ENCODE measurements at regions not wholly inside any gene's neighbourhood (a gene's known extent, or its start where the extent isn't known, plus 50 kb on each side); places are given as distances from the start of the nearest gene placed in this dataset.

GRCh38 chr6:28648035-28648877 lies 122.6 kb downstream of the GPX5 start (continued):
- TF ChIP-seq MYC (IDR thresholded peaks at IDR 0.05; ENCODE audit: borderline replicate concordance, low read length) (no peak), NPAS2 (CRISPR knock-in tag; IDR thresholded peaks at IDR 0.05; ENCODE audit: borderline replicate concordance) (no peak), SREBF2 (IDR thresholded peaks at IDR 0.05) (peak; percentile 65), HOXA7 (CRISPR knock-in tag; IDR thresholded peaks at IDR 0.05) (no peak), EHF (CRISPR knock-in tag; IDR thresholded peaks at IDR 0.05) (no peak), EHMT2 (IDR thresholded peaks at IDR 0.05; ENCODE audit: low read depth) (no peak)
- TF ChIP-seq, protein P1, sequence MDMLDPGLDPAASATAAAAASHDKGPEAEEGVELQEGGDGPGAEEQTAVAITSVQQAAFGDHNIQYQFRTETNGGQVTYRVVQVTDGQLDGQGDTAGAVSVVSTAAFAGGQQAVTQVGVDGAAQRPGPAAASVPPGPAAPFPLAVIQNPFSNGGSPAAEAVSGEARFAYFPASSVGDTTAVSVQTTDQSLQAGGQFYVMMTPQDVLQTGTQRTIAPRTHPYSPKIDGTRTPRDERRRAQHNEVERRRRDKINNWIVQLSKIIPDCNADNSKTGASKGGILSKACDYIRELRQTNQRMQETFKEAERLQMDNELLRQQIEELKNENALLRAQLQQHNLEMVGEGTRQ (IDR thresholded peaks at IDR 0.05), result no peak
- TF ChIP-seq, protein P2, sequence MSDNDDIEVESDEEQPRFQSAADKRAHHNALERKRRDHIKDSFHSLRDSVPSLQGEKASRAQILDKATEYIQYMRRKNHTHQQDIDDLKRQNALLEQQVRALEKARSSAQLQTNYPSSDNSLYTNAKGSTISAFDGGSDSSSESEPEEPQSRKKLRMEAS (IDR thresholded peaks at IDR 0.05), result no peak; the same call in 1 of the 2 replicates

DNA sequence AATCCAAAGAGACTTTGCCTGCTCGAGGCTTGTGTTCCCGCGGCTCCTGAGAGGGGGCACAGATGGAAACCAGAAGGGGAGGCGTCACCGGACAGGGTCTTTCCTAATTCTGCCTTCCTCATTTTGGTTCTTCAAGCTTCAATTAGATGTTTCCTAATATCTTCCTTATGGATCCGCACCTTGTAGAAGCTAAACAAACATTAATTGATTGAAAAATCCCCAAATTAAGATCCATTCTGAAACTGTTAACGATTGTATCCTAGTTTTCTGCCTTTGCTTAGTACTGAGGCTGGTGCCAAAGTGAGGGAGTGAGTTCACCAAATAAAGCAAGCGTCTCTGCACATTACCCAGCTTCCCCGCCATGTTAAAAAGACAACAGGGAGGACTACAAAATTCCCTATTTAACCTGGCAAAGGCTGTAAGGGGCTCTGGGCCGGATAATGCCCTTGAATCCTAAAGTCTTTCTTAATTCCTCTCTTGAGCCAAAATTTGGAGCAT lies 123.2 kb downstream of the GPX5 start:
- DNase-seq (ENCODE audit: low read depth in 1 of 2, low spot score in 1 of 2), result peak in 1 of 2 experiments; percentile 24
- peak overlapping the region; percentile 58 to 83 for H3K27ac ChIP-seq
- H3K9me3 ChIP-seq, result no peaks in the 10 kb centered on the region
- H3K4me2 ChIP-seq, result peak overlapping the region; percentile 82
- CTCF ChIA-PET, result interaction anchor here (0.7 to 1.2 kb wide), 2 partner anchors 36 to 65 kb away, joined by 3 read pairs; no protein-coding TSS in a partner anchor
- peak overlapping the region; percentile 51 for H3K4me3 ChIP-seq
- ATAC-seq, result peak in 1 of 2 experiments; percentile 70; a peak in 4 of 6 replicates
- WGBS (ENCODE audit: missing lambda C conversion rate), result 6% methylated on average over 10 of the region's 10 CpGs
- POLR2A ChIA-PET, result interaction anchor here (0.8 to 1.3 kb wide), 4 partner anchors 15 to 160 kb away, joined by 3 read pairs; no protein-coding TSS in a partner anchor
- peaks cover 10% of the 10 kb centered on the region; the same call in 2 of the 3 replicates for H3K4me1 ChIP-seq
- FAIRE-seq, result no peak
- TF ChIP-seq NR3C1 (IDR thresholded peaks at IDR 0.05) (no peak), TP53 (CRISPR knock-in tag; IDR thresholded peaks at IDR 0.05) (no peak), RAD21 (conservative IDR thresholded peaks at IDR 0.05 in 1 of 2, IDR thresholded peaks at IDR 0.05 in 1 of 2) (no peak), ATOH8 (CRISPR knock-in tag; IDR thresholded peaks at IDR 0.05; ENCODE audit: low read depth) (no peak), HEYL (CRISPR knock-in tag; IDR thresholded peaks at IDR 0.05) (no peak), ZSCAN20 (CRISPR knock-in tag; IDR thresholded peaks at IDR 0.05) (no peak), HOXA7 (CRISPR knock-in tag; IDR thresholded peaks at IDR 0.05) (no peak), ESRRA (IDR thresholded peaks at IDR 0.05; ENCODE audit: borderline replicate concordance, low read length) (no peak), POLR2AphosphoS2 (conservative IDR thresholded peaks at IDR 0.05; ENCODE audit: low read length) (no peak), HDAC2 (IDR thresholded peaks at IDR 0.05) (no peak), EP300 (IDR thresholded peaks at IDR 0.05) (no peak), CBX2 (IDR thresholded peaks at IDR 0.05; ENCODE audit: borderline replicate concordance, low read depth) (no peak), ZNF302 (CRISPR knock-in tag; IDR thresholded peaks at IDR 0.05) (no peak), GATA3 (IDR thresholded peaks at IDR 0.05; ENCODE audit: borderline replicate concordance) (no peak), CEBPB (IDR thresholded peaks at IDR 0.05) (no peak), JUN (IDR thresholded peaks at IDR 0.05) (no peak)
- TF ChIP-seq, protein P3, sequence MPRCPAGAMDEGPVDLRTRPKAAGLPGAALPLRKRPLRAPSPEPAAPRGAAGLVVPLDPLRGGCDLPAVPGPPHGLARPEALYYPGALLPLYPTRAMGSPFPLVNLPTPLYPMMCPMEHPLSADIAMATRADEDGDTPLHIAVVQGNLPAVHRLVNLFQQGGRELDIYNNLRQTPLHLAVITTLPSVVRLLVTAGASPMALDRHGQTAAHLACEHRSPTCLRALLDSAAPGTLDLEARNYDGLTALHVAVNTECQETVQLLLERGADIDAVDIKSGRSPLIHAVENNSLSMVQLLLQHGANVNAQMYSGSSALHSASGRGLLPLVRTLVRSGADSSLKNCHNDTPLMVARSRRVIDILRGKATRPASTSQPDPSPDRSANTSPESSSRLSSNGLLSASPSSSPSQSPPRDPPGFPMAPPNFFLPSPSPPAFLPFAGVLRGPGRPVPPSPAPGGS (IDR thresholded peaks at IDR 0.05), result no peak
- TF ChIP-seq, protein P4, sequence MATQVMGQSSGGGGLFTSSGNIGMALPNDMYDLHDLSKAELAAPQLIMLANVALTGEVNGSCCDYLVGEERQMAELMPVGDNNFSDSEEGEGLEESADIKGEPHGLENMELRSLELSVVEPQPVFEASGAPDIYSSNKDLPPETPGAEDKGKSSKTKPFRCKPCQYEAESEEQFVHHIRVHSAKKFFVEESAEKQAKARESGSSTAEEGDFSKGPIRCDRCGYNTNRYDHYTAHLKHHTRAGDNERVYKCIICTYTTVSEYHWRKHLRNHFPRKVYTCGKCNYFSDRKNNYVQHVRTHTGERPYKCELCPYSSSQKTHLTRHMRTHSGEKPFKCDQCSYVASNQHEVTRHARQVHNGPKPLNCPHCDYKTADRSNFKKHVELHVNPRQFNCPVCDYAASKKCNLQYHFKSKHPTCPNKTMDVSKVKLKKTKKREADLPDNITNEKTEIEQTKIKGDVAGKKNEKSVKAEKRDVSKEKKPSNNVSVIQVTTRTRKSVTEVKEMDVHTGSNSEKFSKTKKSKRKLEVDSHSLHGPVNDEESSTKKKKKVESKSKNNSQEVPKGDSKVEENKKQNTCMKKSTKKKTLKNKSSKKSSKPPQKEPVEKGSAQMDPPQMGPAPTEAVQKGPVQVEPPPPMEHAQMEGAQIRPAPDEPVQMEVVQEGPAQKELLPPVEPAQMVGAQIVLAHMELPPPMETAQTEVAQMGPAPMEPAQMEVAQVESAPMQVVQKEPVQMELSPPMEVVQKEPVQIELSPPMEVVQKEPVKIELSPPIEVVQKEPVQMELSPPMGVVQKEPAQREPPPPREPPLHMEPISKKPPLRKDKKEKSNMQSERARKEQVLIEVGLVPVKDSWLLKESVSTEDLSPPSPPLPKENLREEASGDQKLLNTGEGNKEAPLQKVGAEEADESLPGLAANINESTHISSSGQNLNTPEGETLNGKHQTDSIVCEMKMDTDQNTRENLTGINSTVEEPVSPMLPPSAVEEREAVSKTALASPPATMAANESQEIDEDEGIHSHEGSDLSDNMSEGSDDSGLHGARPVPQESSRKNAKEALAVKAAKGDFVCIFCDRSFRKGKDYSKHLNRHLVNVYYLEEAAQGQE (IDR thresholded peaks at IDR 0.05), result no peak

Measured in A549 (cell line).